ENCODE measurements at regions not wholly inside any gene's neighbourhood (a gene's known extent, or its start where the extent isn't known, plus 50 kb on each side); places are given as distances from the start of the nearest gene placed in this dataset.
A peak's percentile ranks its signal among the peaks of the same experiment; 100 is the strongest.

GRCh38 chrX:82695066-82695465 lies 813.0 kb upstream of the POU3F4 start:
- Histone ChIP-seq H3K9me3 (ENCODE audit: control insufficient read depth, insufficient read depth, low read depth, low read length) (no peaks in the 10 kb centered on the region), H2AFZ (ENCODE audit: low read length) (no peak overlapping the region), H3K36me3 (ENCODE audit: control insufficient read depth, insufficient read depth, low read length) (no peaks in the 10 kb centered on the region), H3K9ac (ENCODE audit: insufficient read depth, low read length) (no peak overlapping the region), H4K20me1 (ENCODE audit: control insufficient read depth, extremely low read depth, insufficient read depth, low read length) (no peaks in the 10 kb centered on the region), H3K4me2 (ENCODE audit: extremely low read depth, insufficient read depth, low read length) (no peak overlapping the region), H3K27ac (ENCODE audit: insufficient read depth, low read length) (no peak overlapping the region), H3K4me1 (ENCODE audit: control insufficient read depth, extremely low read depth, insufficient read depth, low read length) (no peaks in the 10 kb centered on the region), H3K79me2 (ENCODE audit: control insufficient read depth, insufficient read depth, low read length) (no peaks in the 10 kb centered on the region), H3K4me3 (replicated peaks in 1 of 4; ENCODE audit: control extremely low read depth in 1 of 4, insufficient read depth in 1 of 4, low read depth in 3 of 4, low read length in 4 of 4) (no peak overlapping the region), H3K27me3 (ENCODE audit: control insufficient read depth, insufficient read depth, low read length) (no peaks in the 10 kb centered on the region)
- peak in 1 of 2 donors; percentile 16 for DNase-seq (ENCODE audit: low read depth in 2 of 2)
- TF ChIP-seq, protein P1, sequence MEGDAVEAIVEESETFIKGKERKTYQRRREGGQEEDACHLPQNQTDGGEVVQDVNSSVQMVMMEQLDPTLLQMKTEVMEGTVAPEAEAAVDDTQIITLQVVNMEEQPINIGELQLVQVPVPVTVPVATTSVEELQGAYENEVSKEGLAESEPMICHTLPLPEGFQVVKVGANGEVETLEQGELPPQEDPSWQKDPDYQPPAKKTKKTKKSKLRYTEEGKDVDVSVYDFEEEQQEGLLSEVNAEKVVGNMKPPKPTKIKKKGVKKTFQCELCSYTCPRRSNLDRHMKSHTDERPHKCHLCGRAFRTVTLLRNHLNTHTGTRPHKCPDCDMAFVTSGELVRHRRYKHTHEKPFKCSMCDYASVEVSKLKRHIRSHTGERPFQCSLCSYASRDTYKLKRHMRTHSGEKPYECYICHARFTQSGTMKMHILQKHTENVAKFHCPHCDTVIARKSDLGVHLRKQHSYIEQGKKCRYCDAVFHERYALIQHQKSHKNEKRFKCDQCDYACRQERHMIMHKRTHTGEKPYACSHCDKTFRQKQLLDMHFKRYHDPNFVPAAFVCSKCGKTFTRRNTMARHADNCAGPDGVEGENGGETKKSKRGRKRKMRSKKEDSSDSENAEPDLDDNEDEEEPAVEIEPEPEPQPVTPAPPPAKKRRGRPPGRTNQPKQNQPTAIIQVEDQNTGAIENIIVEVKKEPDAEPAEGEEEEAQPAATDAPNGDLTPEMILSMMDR (conservative IDR thresholded peaks at IDR 0.05 in 1 of 2, IDR thresholded peaks at IDR 0.05 in 1 of 2; ENCODE audit: low read depth in 1 of 2, low read length in 2 of 2), result no peak
- TF ChIP-seq EZH2 (IDR thresholded peaks at IDR 0.05; ENCODE audit: low read length, missing control alignments), result no peak

- Histone ChIP-seq H3K27me3 (ENCODE audit: control insufficient read depth, insufficient read depth, low read length) (no peaks in the 10 kb centered on the region), H3K4me3 (replicated peaks in 1 of 4; ENCODE audit: control extremely low read depth in 1 of 4, insufficient read depth in 1 of 4, low read depth in 3 of 4, low read length in 4 of 4) (peak overlapping the region in 1 of 4 experiments; percentile 14), H3K4me1 (ENCODE audit: control insufficient read depth, extremely low read depth, insufficient read depth, low read length) (no peaks in the 10 kb centered on the region), H3K36me3 (ENCODE audit: control insufficient read depth, insufficient read depth, low read length) (no peaks in the 10 kb centered on the region), H3K9ac (ENCODE audit: insufficient read depth, low read length) (no peak overlapping the region), H3K79me2 (ENCODE audit: control insufficient read depth, insufficient read depth, low read length) (no peaks in the 10 kb centered on the region), H3K9me3 (ENCODE audit: control insufficient read depth, insufficient read depth, low read depth, low read length) (no peaks in the 10 kb centered on the region), H3K4me2 (ENCODE audit: extremely low read depth, insufficient read depth, low read length) (no peak overlapping the region), H4K20me1 (ENCODE audit: control insufficient read depth, extremely low read depth, insufficient read depth, low read length) (no peaks in the 10 kb centered on the region), H3K27ac (ENCODE audit: insufficient read depth, low read length) (no peak overlapping the region), H2AFZ (ENCODE audit: low read length) (no peak overlapping the region)
- TF ChIP-seq, protein P1 (conservative IDR thresholded peaks at IDR 0.05 in 1 of 2, IDR thresholded peaks at IDR 0.05 in 1 of 2; ENCODE audit: low read depth in 1 of 2, low read length in 2 of 2), result no peak
- TF ChIP-seq EZH2 (IDR thresholded peaks at IDR 0.05; ENCODE audit: low read length, missing control alignments), result no peak
- DNase-seq (ENCODE audit: low read depth in 2 of 2), result peak in 1 of 2 donors; percentile 82
These were observed 804.5 kb upstream of the POU3F4 start for GRCh38 chrX:82703551-82703950.

DNA sequence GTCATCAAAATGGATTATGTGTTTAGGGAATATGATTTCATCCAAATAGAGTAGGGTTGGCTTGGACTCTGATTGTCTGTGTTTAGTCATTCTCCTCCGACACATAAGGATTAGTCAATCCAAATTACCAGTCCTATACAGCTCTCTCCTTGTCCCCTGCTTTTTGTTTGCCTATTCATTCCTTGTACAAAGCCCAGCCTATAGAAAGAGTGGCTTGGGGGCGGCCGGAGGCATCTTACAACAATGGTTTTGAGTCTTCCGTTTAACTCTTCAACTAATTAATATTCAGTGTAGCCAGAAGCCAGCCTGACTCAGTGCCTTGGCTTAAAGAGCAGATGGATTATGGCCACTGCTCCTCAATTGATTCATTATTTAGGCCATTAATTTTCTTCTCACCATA lies 796.6 kb upstream of the POU3F4 start:
- Histone ChIP-seq H3K4me1 (ENCODE audit: control insufficient read depth, extremely low read depth, insufficient read depth, low read length) (no peaks in the 10 kb centered on the region), H3K4me3 (replicated peaks in 1 of 4; ENCODE audit: control extremely low read depth in 1 of 4, insufficient read depth in 1 of 4, low read depth in 3 of 4, low read length in 4 of 4) (no peak overlapping the region), H3K9ac (ENCODE audit: insufficient read depth, low read length) (no peak overlapping the region), H3K36me3 (ENCODE audit: control insufficient read depth, insufficient read depth, low read length) (no peaks in the 10 kb centered on the region), H4K20me1 (ENCODE audit: control insufficient read depth, extremely low read depth, insufficient read depth, low read length) (no peaks in the 10 kb centered on the region), H3K27me3 (ENCODE audit: control insufficient read depth, insufficient read depth, low read length) (no peaks in the 10 kb centered on the region), H3K27ac (ENCODE audit: insufficient read depth, low read length) (no peak overlapping the region), H3K79me2 (ENCODE audit: control insufficient read depth, insufficient read depth, low read length) (no peaks in the 10 kb centered on the region), H2AFZ (ENCODE audit: low read length) (no peak overlapping the region), H3K4me2 (ENCODE audit: extremely low read depth, insufficient read depth, low read length) (no peak overlapping the region), H3K9me3 (ENCODE audit: control insufficient read depth, insufficient read depth, low read depth, low read length) (no peaks in the 10 kb centered on the region)
- peak; percentile 6 to 17 for DNase-seq (ENCODE audit: low read depth in 2 of 2)
- TF ChIP-seq EZH2 (IDR thresholded peaks at IDR 0.05; ENCODE audit: low read length, missing control alignments), result no peak
- TF ChIP-seq, protein P1 (conservative IDR thresholded peaks at IDR 0.05 in 1 of 2, IDR thresholded peaks at IDR 0.05 in 1 of 2; ENCODE audit: low read depth in 1 of 2, low read length in 2 of 2), result no peak

Data from fibroblast of lung (primary cell).